HG03460 (cell line): ENCODE measurements at regions not wholly inside any gene's neighbourhood (a gene's known extent, or its start where the extent isn't known, plus 50 kb on each side); places are given as distances from the start of the nearest gene placed in this dataset.

Source experiments
- ATAC-seq: cut with Tn5 transposase; IDR thresholded peaks from one replicate; pipeline ENCODE4 v1.9.1; 2021; ENCODE audit not compliant: unreplicated experiment

DNA sequence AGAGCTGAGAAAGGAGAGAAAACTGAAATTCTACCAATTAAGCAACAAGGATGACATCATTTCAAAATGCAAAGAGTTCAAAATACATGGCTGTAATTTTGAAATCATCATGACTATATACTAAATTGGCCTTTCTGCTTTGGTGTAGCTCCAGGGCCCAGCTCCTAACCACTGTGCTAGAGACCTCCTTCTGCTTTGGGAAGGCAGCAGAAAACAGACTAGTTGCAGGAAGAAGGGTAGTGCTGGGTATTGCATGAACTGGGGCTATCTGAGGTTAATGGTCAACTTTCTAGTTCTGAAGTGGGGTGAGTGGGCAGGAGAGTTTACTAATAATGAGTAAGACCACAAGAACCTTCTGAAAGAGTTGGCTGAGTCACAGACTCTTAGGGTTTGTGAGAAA lies 66.2 kb downstream of the PTGER2 start:
- ATAC-seq = peak; percentile 100
